NCI-H345 treated with DMSO at 0.1 percent for 48 hours (cell line): ENCODE measurements at regions not wholly inside any gene's neighbourhood (a gene's known extent, or its start where the extent isn't known, plus 50 kb on each side); places are given as distances from the start of the nearest gene placed in this dataset.

Source experiments
- DNase-seq: peaks from one replicate; lab custom pipeline; 2025; ENCODE audit not compliant: unreplicated experiment; lab: John Stamatoyannopoulos, UW

- peak; percentile 32 for DNase-seq
Measured at GRCh38 chr6:127641905-127642304, 64.9 kb downstream of the C6orf58 start.
